SK-N-MC (cell line): ENCODE measurements at regions not wholly inside any gene's neighbourhood (a gene's known extent, or its start where the extent isn't known, plus 50 kb on each side); places are given as distances from the start of the nearest gene placed in this dataset.

Source experiments
- DNase-seq: peaks from one replicate; pipeline ENCODE4 v3.0.0-alpha.2; 2011; ENCODE audit warnings: low read depth, low spot score
- H3K27ac ChIP-seq: fragments of 200-600 bp; sonication (generic); 2 replicates; pipeline ENCODE4 v1.5.1; 2016; ENCODE audit warnings: mixed run types
- H3K36me3 ChIP-seq: fragments of 200-600 bp; sonication (generic); 2 replicates; pipeline ENCODE4 v1.6.1; 2017; ENCODE audit warnings: antibody characterized with exemption, low read length, mixed read lengths; ENCODE audit not compliant: insufficient read depth
- H3K4me3 ChIP-seq: fragments of 200-600 bp; sonication (generic); 2 replicates; pipeline ENCODE4 v1.5.1; 2016
- H3K9ac ChIP-seq: fragments of 200-600 bp; sonication (generic); 2 replicates; pipeline ENCODE4 v1.8.0; 2017; ENCODE audit warnings: mixed run types, mixed read lengths; ENCODE audit not compliant: insufficient read length
- H3K9me3 ChIP-seq: fragments of 200-600 bp; sonication (generic); 2 replicates; pipeline ENCODE4 v1.6.1; 2017; ENCODE audit warnings: low read depth, mild to moderate bottlenecking, antibody characterized with exemption, low read length, moderate library complexity, mixed read lengths
- EZH2 ChIP-seq: fragments of 200-600 bp; sonication (generic); IDR thresholded peaks from one replicate; pipeline ENCODE4 v1.6.1; 2017; ENCODE audit warnings: antibody characterized with exemption
- FOXP2 ChIP-seq: optimal IDR thresholded peaks from 2 replicates; pipeline ENCODE3; 2011; ENCODE audit warnings: mild to moderate bottlenecking, moderate library complexity; ENCODE audit not compliant: insufficient read depth; ENCODE audit errors: extremely low read length, control extremely low read depth
- POLR2AphosphoS5 ChIP-seq: IDR thresholded peaks from 2 replicates; pipeline ENCODE4 v1.6.1; 2012; ENCODE audit warnings: mild to moderate bottlenecking, low read depth, low read length, borderline replicate concordance

GRCh38 chr15:94677202-94677790, 445.9 kb downstream of the MCTP2 start:
- no peak for DNase-seq
- no peak overlapping the region for H3K27ac ChIP-seq
- no peak overlapping the region for H3K4me3 ChIP-seq
- no peaks in the 10 kb centered on the region for H3K9me3 ChIP-seq
- no peak for TF ChIP-seq EZH2
- TF ChIP-seq FOXP2: no peak
- no peak for TF ChIP-seq POLR2AphosphoS5
- H3K9ac ChIP-seq: no peak overlapping the region
- H3K36me3 ChIP-seq: no peaks in the 10 kb centered on the region

- Histone ChIP-seq H3K4me3 (no peak overlapping the region), H3K9ac (no peak overlapping the region), H3K9me3 (no peaks in the 10 kb centered on the region), H3K36me3 (no peaks in the 10 kb centered on the region), H3K27ac (no peak overlapping the region)
- DNase-seq: no peak
- TF ChIP-seq EZH2: no peak
Observed at GRCh38 chr15:94682171-94682570, 450.8 kb downstream of the MCTP2 start.

GRCh38 chr15:94683902-94684301, 452.5 kb downstream of the MCTP2 start:
- H3K9ac ChIP-seq: no peak overlapping the region
- TF ChIP-seq EZH2 (no peak), FOXP2 (no peak), POLR2AphosphoS5 (no peak)

GRCh38 chr15:94691169-94691568, 459.8 kb downstream of the MCTP2 start:
- Histone ChIP-seq H3K9ac (no peak overlapping the region), H3K4me3 (no peak overlapping the region), H3K27ac (no peak overlapping the region), H3K36me3 (no peaks in the 10 kb centered on the region), H3K9me3 (no peaks in the 10 kb centered on the region)
- TF ChIP-seq POLR2AphosphoS5 (no peak), EZH2 (no peak), FOXP2 (no peak)
- DNase-seq: no peak

More at GRCh38 chr15:94683902-94684301, 452.5 kb downstream of the MCTP2 start:
- no peak for DNase-seq
- H3K9me3 ChIP-seq: no peaks in the 10 kb centered on the region
- H3K27ac ChIP-seq: no peak overlapping the region
- H3K36me3 ChIP-seq: no peaks in the 10 kb centered on the region
- no peak overlapping the region for H3K4me3 ChIP-seq

- Histone ChIP-seq H3K27ac (no peak overlapping the region), H3K9me3 (no peaks in the 10 kb centered on the region), H3K36me3 (no peaks in the 10 kb centered on the region), H3K4me3 (no peak overlapping the region), H3K9ac (no peak overlapping the region)
- no peak for DNase-seq
- no peak for TF ChIP-seq POLR2AphosphoS5
- TF ChIP-seq FOXP2: no peak
- TF ChIP-seq EZH2: no peak
Observed at GRCh38 chr15:94692710-94693109, 461.3 kb downstream of the MCTP2 start.

- H3K27ac ChIP-seq: no peak overlapping the region
- TF ChIP-seq POLR2AphosphoS5 (no peak), FOXP2 (no peak)
- H3K9ac ChIP-seq: no peak overlapping the region
- H3K36me3 ChIP-seq: no peaks in the 10 kb centered on the region
- H3K9me3 ChIP-seq: no peaks in the 10 kb centered on the region
- H3K4me3 ChIP-seq: no peak overlapping the region
- DNase-seq: no peak
Observed at GRCh38 chr15:94700211-94700610, 468.9 kb downstream of the MCTP2 start.

- no peak for DNase-seq
- Histone ChIP-seq H3K27ac (no peak overlapping the region), H3K36me3 (no peaks in the 10 kb centered on the region), H3K9ac (no peak overlapping the region), H3K4me3 (no peak overlapping the region), H3K9me3 (no peaks in the 10 kb centered on the region)
- no peak for TF ChIP-seq POLR2AphosphoS5
- no peak for TF ChIP-seq EZH2
- TF ChIP-seq FOXP2: no peak
Observed at GRCh38 chr15:94701281-94701985, 470.1 kb downstream of the MCTP2 start.

GRCh38 chr15:94703596-94703995, 472.2 kb downstream of the MCTP2 start:
- DNase-seq: no peak
- Histone ChIP-seq H3K9me3 (no peaks in the 10 kb centered on the region), H3K4me3 (no peak overlapping the region), H3K36me3 (no peaks in the 10 kb centered on the region), H3K9ac (no peak overlapping the region), H3K27ac (no peak overlapping the region)
- TF ChIP-seq EZH2: no peak
- no peak for TF ChIP-seq FOXP2
- TF ChIP-seq POLR2AphosphoS5: no peak

- no peaks in the 10 kb centered on the region for H3K36me3 ChIP-seq
- H3K27ac ChIP-seq: no peak overlapping the region
Observed at GRCh38 chr15:94704421-94704820, 473.1 kb downstream of the MCTP2 start.

More at GRCh38 chr15:94704421-94704820, 473.1 kb downstream of the MCTP2 start:
- no peak overlapping the region for H3K9ac ChIP-seq
- DNase-seq: no peak
- TF ChIP-seq FOXP2: no peak
- no peaks in the 10 kb centered on the region for H3K9me3 ChIP-seq
- H3K4me3 ChIP-seq: no peak overlapping the region
